Neural progenitor cell (in vitro differentiated cells): ENCODE measurements at regions not wholly inside any gene's neighbourhood (a gene's known extent, or its start where the extent isn't known, plus 50 kb on each side); places are given as distances from the start of the nearest gene placed in this dataset.

Experiments
- DNase-seq: peaks from one replicate; pipeline ENCODE4 v3.0.0-alpha.2; 2016; ENCODE audit warnings: low spot score
- H2AFZ ChIP-seq: fragments of 200-600 bp; sonication (generic); replicated peaks from 2 replicates; pipeline ENCODE4 v1.6.1; 2016; ENCODE audit warnings: antibody characterized with exemption
- H3F3A ChIP-seq: fragments of 200-600 bp; sonication (generic); 2 replicates; pipeline ENCODE4 v1.6.1; 2016; ENCODE audit warnings: antibody characterized with exemption, low read depth
- H3K27ac ChIP-seq: fragments of 200-600 bp; sonication (generic); 2 replicates; pipeline ENCODE4 v1.5.1; 2016; ENCODE audit warnings: mild to moderate bottlenecking
- H3K27me3 ChIP-seq: fragments of 200-600 bp; sonication (generic); 2 replicates; pipeline ENCODE4 v1.6.1; 2016; ENCODE audit warnings: mild to moderate bottlenecking, moderate library complexity
- H3K36me3 ChIP-seq: fragments of 200-600 bp; sonication (generic); 2 replicates; pipeline ENCODE4 v1.5.1; 2016
- H3K4me1 ChIP-seq: fragments of 200-600 bp; sonication (generic); 2 replicates; pipeline ENCODE4 v1.6.1; 2016; ENCODE audit warnings: mixed run types
- H3K4me2 ChIP-seq: fragments of 200-600 bp; sonication (generic); 2 replicates; pipeline ENCODE4 v1.6.1; 2016
- H3K4me3 ChIP-seq: fragments of 200-600 bp; sonication (generic); 2 replicates; pipeline ENCODE4 v1.5.1; 2016
- H3K79me2 ChIP-seq: fragments of 200-600 bp; sonication (generic); 2 replicates; pipeline ENCODE4 v1.6.1; 2016; ENCODE audit warnings: low read depth
- H3K9ac ChIP-seq: fragments of 200-600 bp; sonication (generic); 2 replicates; pipeline ENCODE4 v1.6.1; 2016
- H3K9me3 ChIP-seq: fragments of 200-600 bp; sonication (generic); 2 replicates; pipeline ENCODE4 v1.5.1; 2016; ENCODE audit warnings: low read depth
- H4K20me1 ChIP-seq: fragments of 200-600 bp; sonication (generic); 2 replicates; pipeline ENCODE4 v1.6.1; 2016; ENCODE audit warnings: low read depth
- H3K27ac Mint-ChIP-seq: 3 replicates; pipeline ENCODE4 v1.8.0; 2021; ENCODE audit warnings: mixed read lengths
- H3K27me3 Mint-ChIP-seq: 2 replicates; pipeline ENCODE4 v1.8.0; 2022; ENCODE audit warnings: low read depth, mild to moderate bottlenecking, inconsistent platforms, moderate library complexity, mixed read lengths; ENCODE audit not compliant: insufficient read depth
- H3K36me3 Mint-ChIP-seq: 3 replicates; pipeline ENCODE4 v1.8.0; 2021; ENCODE audit warnings: mixed read lengths
- H3K4me1 Mint-ChIP-seq: 3 replicates; pipeline ENCODE4 v1.8.0; 2021; ENCODE audit warnings: mixed read lengths
- H3K4me3 Mint-ChIP-seq: 3 replicates; pipeline ENCODE4 v1.8.0; 2021; ENCODE audit warnings: mild to moderate bottlenecking, moderate library complexity, mixed read lengths
- H3K9me3 Mint-ChIP-seq: 3 replicates; pipeline ENCODE4 v1.8.0; 2020; ENCODE audit warnings: mixed read lengths
- EZH2 ChIP-seq: fragments of 200-600 bp; sonication (generic); IDR thresholded peaks from 2 replicates; pipeline ENCODE4 v1.6.1; 2017; ENCODE audit warnings: antibody characterized with exemption, mild to moderate bottlenecking, moderate library complexity
- EZH2phosphoT487 ChIP-seq: fragments of 200-600 bp; sonication (generic); IDR thresholded peaks from 2 replicates; pipeline ENCODE4 v1.6.1; 2017; ENCODE audit warnings: antibody characterized with exemption
- TF ChIP-seq, protein P1 (sequence below): fragments of 200-600 bp; sonication (generic); IDR thresholded peaks from 2 replicates; pipeline ENCODE4 v1.5.1; 2017; ENCODE audit warnings: antibody characterized with exemption, mild to moderate bottlenecking

DNA sequence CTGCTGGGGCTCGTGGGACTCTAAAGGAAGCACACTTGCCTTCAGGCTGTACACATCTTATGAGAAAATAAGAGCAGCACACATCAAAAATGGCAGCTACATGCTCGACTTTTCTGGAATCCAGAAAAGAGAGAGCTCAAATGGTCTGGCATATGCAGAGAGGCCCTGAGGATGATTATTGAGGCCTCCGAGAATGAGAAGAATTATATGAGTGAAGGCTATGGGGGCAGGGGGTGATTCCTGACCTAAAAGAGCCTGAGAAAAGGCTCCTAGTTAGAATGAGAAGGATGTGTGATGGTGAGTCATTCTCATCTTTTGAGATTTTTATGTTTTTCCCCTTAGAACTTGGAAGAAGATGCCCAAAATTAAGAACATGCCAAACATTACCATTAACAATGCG, 97.1 kb downstream of the HSPH1 start:
- H3K27ac Mint-ChIP-seq = no peak overlapping the region
- peaks cover 2% of the 10 kb centered on the region for H3K36me3 Mint-ChIP-seq
- Histone ChIP-seq H3K27me3 (no peaks in the 10 kb centered on the region), H3F3A (no peaks in the 10 kb centered on the region), H3K4me3 (no peak overlapping the region), H3K4me1 (no peaks in the 10 kb centered on the region), H3K27ac (no peak overlapping the region), H4K20me1 (no peaks in the 10 kb centered on the region), H3K79me2 (no peaks in the 10 kb centered on the region), H3K9me3 (no peaks in the 10 kb centered on the region), H3K4me2 (no peak overlapping the region), H3K9ac (no peak overlapping the region), H2AFZ (no peak overlapping the region), H3K36me3 (no peaks in the 10 kb centered on the region)
- TF ChIP-seq EZH2phosphoT487 = no peak
- TF ChIP-seq EZH2 = no peak
- TF ChIP-seq, protein P1, sequence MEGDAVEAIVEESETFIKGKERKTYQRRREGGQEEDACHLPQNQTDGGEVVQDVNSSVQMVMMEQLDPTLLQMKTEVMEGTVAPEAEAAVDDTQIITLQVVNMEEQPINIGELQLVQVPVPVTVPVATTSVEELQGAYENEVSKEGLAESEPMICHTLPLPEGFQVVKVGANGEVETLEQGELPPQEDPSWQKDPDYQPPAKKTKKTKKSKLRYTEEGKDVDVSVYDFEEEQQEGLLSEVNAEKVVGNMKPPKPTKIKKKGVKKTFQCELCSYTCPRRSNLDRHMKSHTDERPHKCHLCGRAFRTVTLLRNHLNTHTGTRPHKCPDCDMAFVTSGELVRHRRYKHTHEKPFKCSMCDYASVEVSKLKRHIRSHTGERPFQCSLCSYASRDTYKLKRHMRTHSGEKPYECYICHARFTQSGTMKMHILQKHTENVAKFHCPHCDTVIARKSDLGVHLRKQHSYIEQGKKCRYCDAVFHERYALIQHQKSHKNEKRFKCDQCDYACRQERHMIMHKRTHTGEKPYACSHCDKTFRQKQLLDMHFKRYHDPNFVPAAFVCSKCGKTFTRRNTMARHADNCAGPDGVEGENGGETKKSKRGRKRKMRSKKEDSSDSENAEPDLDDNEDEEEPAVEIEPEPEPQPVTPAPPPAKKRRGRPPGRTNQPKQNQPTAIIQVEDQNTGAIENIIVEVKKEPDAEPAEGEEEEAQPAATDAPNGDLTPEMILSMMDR = no peak
- H3K4me3 Mint-ChIP-seq = no peak overlapping the region
- H3K9me3 Mint-ChIP-seq = peaks cover 6% of the 10 kb centered on the region
- peaks cover 2% of the 10 kb centered on the region for H3K27me3 Mint-ChIP-seq
- DNase-seq = no peak
- no peaks in the 10 kb centered on the region for H3K4me1 Mint-ChIP-seq

DNA sequence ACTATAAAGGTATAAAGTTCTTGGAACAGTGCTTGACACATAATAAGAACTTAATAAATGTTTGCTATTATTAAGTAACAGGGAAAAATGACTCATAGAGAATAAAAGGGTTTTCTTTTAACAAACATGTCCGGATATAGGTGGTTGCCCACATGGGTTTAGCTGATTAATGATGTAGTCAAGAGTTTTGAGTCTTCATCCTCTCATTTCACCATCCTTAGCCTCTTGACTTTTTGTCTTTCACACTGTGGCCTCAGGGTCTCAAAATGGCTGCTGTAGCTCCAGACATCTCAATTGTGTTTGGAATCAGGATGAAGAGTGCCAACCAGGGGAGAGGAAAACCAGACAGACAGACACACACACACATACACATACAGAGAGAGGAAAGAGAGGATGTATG, 97.9 kb downstream of the HSPH1 start:
- DNase-seq = no peak
- H3K4me2 ChIP-seq = no peak overlapping the region
- H3K4me3 Mint-ChIP-seq = no peak overlapping the region
- H3K9me3 Mint-ChIP-seq = peaks cover 6% of the 10 kb centered on the region
- no peaks in the 10 kb centered on the region for H4K20me1 ChIP-seq
- H3K27ac Mint-ChIP-seq = no peak overlapping the region
- peaks cover 2% of the 10 kb centered on the region for H3K36me3 Mint-ChIP-seq
- no peak overlapping the region for H3K9ac ChIP-seq
- H3K27me3 Mint-ChIP-seq = peaks cover 2% of the 10 kb centered on the region
- TF ChIP-seq, protein P1 = no peak
- TF ChIP-seq EZH2phosphoT487 = no peak
- TF ChIP-seq EZH2 = no peak
- no peaks in the 10 kb centered on the region for H3F3A ChIP-seq
- H3K4me1 ChIP-seq = no peaks in the 10 kb centered on the region
- H3K4me1 Mint-ChIP-seq = no peaks in the 10 kb centered on the region
- no peak overlapping the region for H3K27ac ChIP-seq
- H2AFZ ChIP-seq = no peak overlapping the region
- H3K79me2 ChIP-seq = no peaks in the 10 kb centered on the region
- H3K36me3 ChIP-seq = no peaks in the 10 kb centered on the region
- no peaks in the 10 kb centered on the region for H3K9me3 ChIP-seq
- no peak overlapping the region for H3K4me3 ChIP-seq
- H3K27me3 ChIP-seq = no peaks in the 10 kb centered on the region

DNA sequence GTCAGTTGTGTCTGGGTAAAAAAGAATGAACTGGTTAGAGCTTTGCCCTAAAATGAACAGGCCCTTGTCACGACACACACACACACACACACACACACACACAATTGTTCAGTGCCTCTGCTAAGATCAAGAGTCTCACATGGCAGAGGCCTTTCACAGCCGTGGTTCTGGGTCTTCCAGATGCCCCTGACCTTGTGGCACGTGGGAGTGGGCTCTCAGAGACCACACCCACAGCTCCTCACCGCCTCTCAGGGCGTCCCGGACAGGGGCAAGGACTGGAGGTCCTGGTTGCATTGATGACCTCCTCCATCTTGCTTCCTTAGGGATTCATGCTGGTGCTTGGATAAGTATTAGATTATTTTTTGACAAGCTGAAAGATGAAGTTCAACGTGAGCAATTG, 101.0 kb downstream of the HSPH1 start:
- no peaks in the 10 kb centered on the region for H3K4me1 ChIP-seq
- Mint-ChIP-seq H3K36me3 (peaks cover 2% of the 10 kb centered on the region), H3K4me3 (no peak overlapping the region), H3K27ac (no peak overlapping the region), H3K9me3 (peaks cover 4% of the 10 kb centered on the region), H3K27me3 (peaks cover 2% of the 10 kb centered on the region), H3K4me1 (no peaks in the 10 kb centered on the region)
- no peaks in the 10 kb centered on the region for H3K27me3 ChIP-seq
- no peak overlapping the region for H3K4me3 ChIP-seq
- H3F3A ChIP-seq = no peaks in the 10 kb centered on the region
- H3K27ac ChIP-seq = no peak overlapping the region
- H4K20me1 ChIP-seq = no peaks in the 10 kb centered on the region
- no peaks in the 10 kb centered on the region for H3K36me3 ChIP-seq
- H2AFZ ChIP-seq = no peak overlapping the region
- TF ChIP-seq, protein P1 = no peak
- TF ChIP-seq EZH2phosphoT487 (no peak), EZH2 (no peak)
- no peak overlapping the region for H3K4me2 ChIP-seq
- H3K79me2 ChIP-seq = no peaks in the 10 kb centered on the region
- no peak for DNase-seq
- no peak overlapping the region for H3K9ac ChIP-seq
- H3K9me3 ChIP-seq = no peaks in the 10 kb centered on the region

DNA sequence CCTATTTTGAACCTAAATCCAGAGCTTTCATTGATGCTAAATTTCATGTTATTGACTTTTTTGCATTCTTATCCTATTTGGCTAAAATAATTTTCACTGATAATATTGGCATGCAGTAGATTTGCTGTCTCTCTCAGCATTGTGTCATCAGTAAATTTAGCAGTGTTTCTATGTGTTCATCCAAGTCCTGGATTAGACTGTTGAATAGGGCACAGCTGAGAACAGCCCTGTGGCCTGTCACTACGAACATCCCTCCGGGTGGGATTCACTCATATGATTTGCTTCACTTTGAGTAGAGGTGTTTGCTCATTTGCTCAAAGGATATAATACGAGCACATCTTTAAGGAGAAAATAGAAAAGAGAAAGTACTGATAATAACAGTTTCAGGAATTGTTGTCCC, 101.5 kb downstream of the HSPH1 start:
- Histone ChIP-seq H3K9ac (no peak overlapping the region), H3F3A (no peaks in the 10 kb centered on the region), H3K4me1 (no peaks in the 10 kb centered on the region), H3K79me2 (no peaks in the 10 kb centered on the region), H2AFZ (no peak overlapping the region), H3K27ac (no peak overlapping the region), H3K36me3 (no peaks in the 10 kb centered on the region), H3K4me2 (no peak overlapping the region), H4K20me1 (no peaks in the 10 kb centered on the region), H3K9me3 (no peaks in the 10 kb centered on the region), H3K27me3 (no peaks in the 10 kb centered on the region), H3K4me3 (no peak overlapping the region)
- peaks cover 4% of the 10 kb centered on the region for H3K9me3 Mint-ChIP-seq
- peaks cover 2% of the 10 kb centered on the region for H3K36me3 Mint-ChIP-seq
- TF ChIP-seq EZH2phosphoT487 = no peak
- TF ChIP-seq, protein P1 = no peak
- no peak for TF ChIP-seq EZH2
- no peaks in the 10 kb centered on the region for H3K4me1 Mint-ChIP-seq
- H3K4me3 Mint-ChIP-seq = no peak overlapping the region
- H3K27ac Mint-ChIP-seq = peak overlapping the region; percentile 66
- peaks cover 2% of the 10 kb centered on the region for H3K27me3 Mint-ChIP-seq
- DNase-seq = no peak
